ENCODE measurements at regions not wholly inside any gene's neighbourhood (a gene's known extent, or its start where the extent isn't known, plus 50 kb on each side); places are given as distances from the start of the nearest gene placed in this dataset.
"Not testable (repeated sequence)": the region's sequence is repeated elsewhere in the genome, so short reads cannot be mapped to it uniquely, and the experiment has no call there.

DNA sequence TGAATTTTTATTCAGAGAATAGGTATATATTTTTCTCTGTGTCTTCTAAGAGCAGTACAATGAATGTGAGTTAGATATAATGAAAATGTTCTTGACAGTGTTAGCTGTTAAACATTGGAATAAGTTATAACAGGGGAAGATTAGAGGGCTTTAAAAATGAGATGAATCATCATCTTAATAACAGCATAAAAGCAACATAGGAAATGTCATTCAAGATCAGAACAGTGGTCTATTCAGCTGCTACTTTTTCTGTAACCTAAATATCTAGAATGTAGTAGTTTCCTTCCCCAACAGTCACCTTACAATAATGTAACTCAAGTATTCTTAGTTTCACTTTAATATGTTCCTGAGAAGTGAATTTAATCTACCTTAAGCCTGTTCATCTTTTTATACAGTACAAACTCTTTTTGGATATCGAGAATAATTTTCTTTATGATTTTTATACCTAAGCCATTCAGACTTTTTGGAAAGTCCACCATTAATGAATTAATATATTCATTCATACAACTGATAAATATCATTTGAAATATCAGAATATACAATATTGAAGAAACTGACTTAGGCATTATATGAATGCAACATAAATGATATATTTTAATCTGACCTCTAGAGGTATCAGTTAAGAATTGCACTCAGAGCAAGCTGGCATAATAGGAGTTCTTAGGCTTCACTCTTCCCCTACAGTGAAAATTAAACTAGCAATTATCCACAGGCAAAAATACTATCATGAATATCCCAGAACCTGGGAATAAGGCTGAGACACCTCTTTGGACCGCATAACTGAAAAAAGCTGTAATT is 66.1 kb upstream of the EDIL3 start:
- peak; percentile 58 for TF ChIP-seq CTCF (IDR thresholded peaks at IDR 0.05)
- H3K9me3 Mint-ChIP-seq = peaks cover 15% of the 10 kb centered on the region
- no peaks in the 10 kb centered on the region for H3K27me3 Mint-ChIP-seq (ENCODE audit: insufficient read depth)
- H3K27ac Mint-ChIP-seq = no peak overlapping the region
- no peaks in the 10 kb centered on the region; the same call in 1 of the 2 replicates for H3K4me1 Mint-ChIP-seq (ENCODE audit: low read depth)
- H3K4me3 Mint-ChIP-seq = no peak overlapping the region
- DNase-seq = no peak
- no peaks in the 10 kb centered on the region for H3K36me3 Mint-ChIP-seq (ENCODE audit: low read depth)

DNA sequence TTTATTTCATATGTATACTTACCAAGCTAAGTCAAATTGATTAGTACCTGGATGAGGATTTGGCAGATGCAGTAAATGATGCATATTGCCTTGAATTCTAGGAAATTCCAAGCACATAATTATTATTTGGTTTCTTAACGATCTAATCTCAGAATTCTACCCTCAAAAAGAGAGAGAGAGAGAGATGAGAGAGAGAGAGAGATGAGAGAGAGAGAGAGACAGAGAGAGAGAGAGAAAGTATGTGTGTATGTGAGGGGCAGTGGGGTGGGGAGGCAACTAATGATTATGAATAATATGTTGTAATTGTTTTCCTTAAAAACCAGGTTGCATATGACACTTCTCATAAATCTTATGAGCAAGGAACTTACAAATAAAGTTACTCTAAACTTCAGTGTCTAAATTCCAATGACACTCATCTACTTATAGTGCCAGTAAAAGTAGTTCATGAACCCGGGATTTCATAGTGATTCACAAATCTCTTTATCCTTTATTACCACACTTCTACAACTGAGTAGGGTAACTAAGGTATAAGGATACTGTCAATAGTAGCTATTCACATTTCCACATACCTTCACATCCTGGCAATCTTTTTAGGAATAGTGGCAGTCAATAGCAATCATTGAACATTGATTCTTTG is 60.5 kb upstream of the EDIL3 start:
- no peak for TF ChIP-seq CTCF (IDR thresholded peaks at IDR 0.05)
- no peak overlapping the region for H3K4me3 Mint-ChIP-seq
- DNase-seq = no peak
- H3K27ac Mint-ChIP-seq = no peak overlapping the region
- peaks cover 19% of the 10 kb centered on the region for H3K9me3 Mint-ChIP-seq
- H3K36me3 Mint-ChIP-seq (ENCODE audit: low read depth) = no peaks in the 10 kb centered on the region
- no peaks in the 10 kb centered on the region for H3K4me1 Mint-ChIP-seq (ENCODE audit: low read depth)
- no peaks in the 10 kb centered on the region; the same call in 1 of the 2 replicates for H3K27me3 Mint-ChIP-seq (ENCODE audit: insufficient read depth)

DNA sequence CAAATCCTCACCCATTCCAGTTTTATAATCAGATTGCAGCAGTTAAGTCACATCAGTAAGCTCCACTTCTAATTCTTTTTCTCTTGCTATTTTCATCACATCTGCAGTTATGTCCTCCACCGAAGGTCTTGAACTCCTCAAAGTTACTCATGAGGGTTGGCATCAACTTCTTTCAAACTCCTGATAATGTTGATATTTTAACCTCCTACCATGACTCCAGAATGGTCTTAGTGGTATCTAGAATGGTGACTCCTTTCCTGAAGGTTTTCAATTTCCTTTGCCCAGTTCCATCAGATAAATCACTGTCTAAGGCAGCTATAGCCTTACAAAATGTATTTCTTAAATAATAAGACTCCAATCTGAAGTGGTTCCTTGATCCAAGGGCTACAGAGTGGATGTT is 53.8 kb upstream of the EDIL3 start:
- TF ChIP-seq CTCF (IDR thresholded peaks at IDR 0.05) = no peak
- Mint-ChIP-seq H3K4me3 (no peak overlapping the region), H3K27me3 (ENCODE audit: insufficient read depth) (no peaks in the 10 kb centered on the region), H3K27ac (no peak overlapping the region), H3K4me1 (ENCODE audit: low read depth) (peaks cover 5% of the 10 kb centered on the region; the same call in 1 of the 2 replicates), H3K9me3 (peaks cover 25% of the 10 kb centered on the region), H3K36me3 (ENCODE audit: low read depth) (no peaks in the 10 kb centered on the region)
- DNase-seq = no peak

- Mint-ChIP-seq H3K27me3 (ENCODE audit: insufficient read depth) (no peaks in the 10 kb centered on the region), H3K27ac (no peak overlapping the region), H3K4me1 (ENCODE audit: low read depth) (peaks cover 5% of the 10 kb centered on the region; the same call in 1 of the 2 replicates), H3K4me3 (no peak overlapping the region), H3K36me3 (ENCODE audit: low read depth) (no peaks in the 10 kb centered on the region), H3K9me3 (peaks cover 25% of the 10 kb centered on the region)
- TF ChIP-seq CTCF (IDR thresholded peaks at IDR 0.05) = no peak
- no peak for DNase-seq
These were observed 53.1 kb upstream of the EDIL3 start for GRCh38 chr5:84437673-84438315.

GRCh38 chr5:84436866-84437265 is 52.2 kb upstream of the EDIL3 start:
- no peaks in the 10 kb centered on the region for H3K36me3 Mint-ChIP-seq (ENCODE audit: low read depth)
- H3K9me3 Mint-ChIP-seq = peaks cover 25% of the 10 kb centered on the region
- TF ChIP-seq CTCF (IDR thresholded peaks at IDR 0.05) = no peak
- no peak for DNase-seq
- H3K4me1 Mint-ChIP-seq (ENCODE audit: low read depth) = peaks cover 5% of the 10 kb centered on the region; the same call in 1 of the 2 replicates
- H3K27ac Mint-ChIP-seq = no peak overlapping the region
- no peaks in the 10 kb centered on the region for H3K27me3 Mint-ChIP-seq (ENCODE audit: insufficient read depth)
- no peak overlapping the region for H3K4me3 Mint-ChIP-seq

DNA sequence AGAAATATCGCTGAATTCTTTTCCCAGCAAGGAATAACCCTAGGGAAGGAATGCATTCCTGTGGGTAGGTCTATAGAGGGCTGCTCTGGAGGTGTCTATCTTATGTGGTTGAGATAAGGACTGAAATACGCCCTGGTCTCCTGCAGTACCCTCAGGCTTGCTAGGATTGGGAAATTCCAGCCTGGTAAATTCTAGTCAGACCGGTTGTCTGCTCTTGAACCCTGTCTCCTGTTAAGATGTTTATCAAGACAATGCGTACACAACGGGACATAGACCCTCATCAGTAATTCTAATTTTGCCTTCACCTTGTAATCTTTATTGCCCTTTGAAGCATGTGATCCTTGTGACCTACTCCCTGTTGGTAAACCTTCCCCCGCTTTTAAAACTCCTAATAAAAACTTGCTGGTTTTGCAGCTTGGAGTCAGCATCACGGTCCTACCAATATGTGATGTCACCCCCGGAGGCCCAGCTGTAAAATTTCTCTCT is 51.2 kb upstream of the EDIL3 start:
- H3K4me3 Mint-ChIP-seq; H3K36me3 Mint-ChIP-seq (ENCODE audit: low read depth); H3K4me1 Mint-ChIP-seq (ENCODE audit: low read depth); H3K27me3 Mint-ChIP-seq (ENCODE audit: insufficient read depth); H3K27ac Mint-ChIP-seq; DNase-seq: not testable (repeated sequence)
- peaks cover 24% of the 10 kb centered on the region for H3K9me3 Mint-ChIP-seq
